ENCODE measurements at regions not wholly inside any gene's neighbourhood (a gene's known extent, or its start where the extent isn't known, plus 50 kb on each side); places are given as distances from the start of the nearest gene placed in this dataset.
"Not testable (repeated sequence)": the region's sequence is repeated elsewhere in the genome, so short reads cannot be mapped to it uniquely, and the experiment has no call there.

GRCh38 chr7:3148471-3148870 is 104.8 kb upstream of the CARD11 start:
- TF ChIP-seq, protein P1, sequence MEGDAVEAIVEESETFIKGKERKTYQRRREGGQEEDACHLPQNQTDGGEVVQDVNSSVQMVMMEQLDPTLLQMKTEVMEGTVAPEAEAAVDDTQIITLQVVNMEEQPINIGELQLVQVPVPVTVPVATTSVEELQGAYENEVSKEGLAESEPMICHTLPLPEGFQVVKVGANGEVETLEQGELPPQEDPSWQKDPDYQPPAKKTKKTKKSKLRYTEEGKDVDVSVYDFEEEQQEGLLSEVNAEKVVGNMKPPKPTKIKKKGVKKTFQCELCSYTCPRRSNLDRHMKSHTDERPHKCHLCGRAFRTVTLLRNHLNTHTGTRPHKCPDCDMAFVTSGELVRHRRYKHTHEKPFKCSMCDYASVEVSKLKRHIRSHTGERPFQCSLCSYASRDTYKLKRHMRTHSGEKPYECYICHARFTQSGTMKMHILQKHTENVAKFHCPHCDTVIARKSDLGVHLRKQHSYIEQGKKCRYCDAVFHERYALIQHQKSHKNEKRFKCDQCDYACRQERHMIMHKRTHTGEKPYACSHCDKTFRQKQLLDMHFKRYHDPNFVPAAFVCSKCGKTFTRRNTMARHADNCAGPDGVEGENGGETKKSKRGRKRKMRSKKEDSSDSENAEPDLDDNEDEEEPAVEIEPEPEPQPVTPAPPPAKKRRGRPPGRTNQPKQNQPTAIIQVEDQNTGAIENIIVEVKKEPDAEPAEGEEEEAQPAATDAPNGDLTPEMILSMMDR (IDR thresholded peaks at IDR 0.05; ENCODE audit: low read depth, low read length, poor library complexity, severe bottlenecking), result not testable (repeated sequence)
- TF ChIP-seq EZH2phosphoT487 (IDR thresholded peaks at IDR 0.05; ENCODE audit: borderline replicate concordance, low read length), result not testable (repeated sequence)
